GM21717 (cell line): ENCODE measurements at regions not wholly inside any gene's neighbourhood (a gene's known extent, or its start where the extent isn't known, plus 50 kb on each side); places are given as distances from the start of the nearest gene placed in this dataset.

Experiments
- ATAC-seq: cut with Tn5 transposase; IDR thresholded peaks from one replicate; pipeline ENCODE4 v1.9.1; 2021; ENCODE audit warnings: mild to moderate bottlenecking, moderate library complexity; ENCODE audit not compliant: unreplicated experiment

DNA sequence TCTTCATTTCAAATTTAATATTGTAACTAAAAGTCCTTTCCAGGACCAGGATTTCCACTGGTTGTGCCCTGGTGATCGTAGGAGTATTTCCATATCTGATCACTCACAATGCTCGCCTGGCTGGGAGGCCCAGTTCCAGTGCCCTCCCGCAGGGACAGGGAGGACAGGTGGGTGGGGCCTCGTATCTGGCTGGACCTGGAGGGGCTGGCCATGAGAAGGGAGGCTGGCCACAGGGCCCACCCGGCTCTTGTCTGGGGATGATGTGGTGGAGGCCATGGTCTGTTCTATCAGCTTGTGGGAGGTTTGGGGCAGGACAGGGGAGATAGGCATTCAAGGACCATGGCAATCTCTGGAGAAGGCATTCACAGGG lies 286.4 kb downstream of the GADD45G start:
- no peak for ATAC-seq

DNA sequence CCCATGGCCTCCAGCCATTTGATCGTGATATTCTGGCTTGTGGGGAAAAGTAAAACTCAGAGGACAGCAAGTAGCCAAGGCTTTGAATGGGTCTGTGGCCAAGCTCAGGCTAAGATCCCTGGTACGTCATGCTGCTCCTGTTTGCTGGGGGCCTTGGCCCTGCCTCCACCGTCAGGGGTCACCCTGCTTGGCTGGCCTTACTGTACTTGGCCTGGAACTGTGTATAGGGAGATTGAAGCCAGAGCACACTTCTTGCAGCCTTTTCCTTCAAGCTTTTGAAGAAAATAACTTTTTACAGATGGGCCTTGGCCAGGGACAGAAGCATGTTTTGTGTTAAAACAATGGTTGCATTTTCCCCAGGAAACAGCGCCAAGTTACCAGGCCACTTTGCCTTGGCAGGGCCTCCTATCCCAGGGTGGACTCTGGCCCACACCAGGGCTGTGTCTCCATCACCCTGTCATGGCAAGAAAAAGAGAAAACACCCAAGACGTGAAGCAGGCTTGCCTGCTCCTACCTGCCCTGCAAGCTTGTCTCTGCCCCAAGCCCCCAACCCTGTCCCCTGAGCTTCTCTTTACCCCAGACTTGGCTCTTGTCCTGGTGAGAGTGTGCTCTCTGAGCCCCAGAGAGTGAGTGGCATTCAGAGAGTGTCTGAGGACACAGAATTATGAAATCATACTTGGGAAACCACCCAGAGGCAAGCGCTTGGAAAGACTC lies 286.9 kb downstream of the GADD45G start:
- no peak for ATAC-seq

DNA sequence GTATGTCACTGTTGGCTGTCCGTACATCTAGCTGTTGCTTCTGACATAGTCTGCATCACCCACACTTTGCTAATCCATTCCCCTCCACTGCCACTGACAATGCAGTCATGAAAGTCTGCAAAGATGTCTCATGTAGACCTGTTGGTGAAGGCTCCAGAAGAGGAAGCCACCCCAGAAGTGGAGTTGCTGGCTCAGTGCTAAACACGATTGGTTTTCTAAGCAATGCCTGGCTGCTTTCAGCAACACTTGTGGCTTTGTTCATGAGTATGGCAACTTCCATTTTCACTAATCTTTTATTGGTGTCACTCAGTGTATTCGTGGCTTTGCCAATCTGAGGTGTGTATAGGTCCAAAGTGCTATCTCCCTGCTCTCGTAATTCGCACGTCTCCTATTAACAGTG lies 288.1 kb downstream of the GADD45G start:
- no peak for ATAC-seq

- ATAC-seq, result no peak
These were observed 289.1 kb downstream of the GADD45G start for GRCh38 chr9:89893886-89894285.

- ATAC-seq, result no peak
These were observed 292.1 kb downstream of the GADD45G start for GRCh38 chr9:89896806-89897340.

DNA sequence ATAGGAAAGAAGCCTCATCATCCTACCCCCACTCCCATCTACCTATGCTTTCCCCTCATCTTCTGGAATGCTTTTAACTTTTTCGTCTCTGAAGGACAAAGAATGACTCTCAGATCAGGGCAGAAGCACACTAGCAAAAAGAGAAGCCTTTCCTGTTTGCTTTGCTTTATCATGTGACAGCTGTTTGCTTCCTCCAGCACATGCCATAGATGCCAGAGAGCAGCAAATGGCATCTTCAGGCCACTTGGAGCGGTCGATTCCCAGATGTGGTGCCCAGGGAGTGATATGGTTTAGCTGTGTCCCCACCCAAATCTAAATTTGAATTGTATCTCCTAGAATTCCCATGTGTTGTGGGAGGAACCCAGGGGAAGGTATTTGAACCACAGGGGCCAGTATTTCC lies 294.8 kb downstream of the GADD45G start:
- no peak for ATAC-seq

- no peak for ATAC-seq
These were observed 297.1 kb downstream of the GADD45G start for GRCh38 chr9:89901920-89902319.

GRCh38 chr9:89902450-89903140 lies 297.8 kb downstream of the GADD45G start:
- ATAC-seq, result no peak

DNA sequence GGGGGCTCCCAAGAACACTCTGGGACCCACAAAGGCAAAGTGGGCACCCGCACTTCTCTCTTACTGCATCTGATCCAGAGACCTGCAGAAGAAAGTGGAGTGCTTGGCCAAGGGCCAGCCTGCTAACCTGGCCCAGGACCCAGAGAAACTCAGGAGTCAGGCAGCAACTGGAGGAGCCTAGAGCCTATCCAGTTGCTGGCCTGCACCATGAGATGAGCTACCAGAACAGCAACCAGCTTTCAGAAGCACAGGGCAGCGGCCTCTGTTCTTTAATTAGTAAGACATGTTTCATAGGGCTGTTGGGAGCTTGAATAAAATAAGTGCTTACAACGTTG lies 298.3 kb downstream of the GADD45G start:
- no peak for ATAC-seq

DNA sequence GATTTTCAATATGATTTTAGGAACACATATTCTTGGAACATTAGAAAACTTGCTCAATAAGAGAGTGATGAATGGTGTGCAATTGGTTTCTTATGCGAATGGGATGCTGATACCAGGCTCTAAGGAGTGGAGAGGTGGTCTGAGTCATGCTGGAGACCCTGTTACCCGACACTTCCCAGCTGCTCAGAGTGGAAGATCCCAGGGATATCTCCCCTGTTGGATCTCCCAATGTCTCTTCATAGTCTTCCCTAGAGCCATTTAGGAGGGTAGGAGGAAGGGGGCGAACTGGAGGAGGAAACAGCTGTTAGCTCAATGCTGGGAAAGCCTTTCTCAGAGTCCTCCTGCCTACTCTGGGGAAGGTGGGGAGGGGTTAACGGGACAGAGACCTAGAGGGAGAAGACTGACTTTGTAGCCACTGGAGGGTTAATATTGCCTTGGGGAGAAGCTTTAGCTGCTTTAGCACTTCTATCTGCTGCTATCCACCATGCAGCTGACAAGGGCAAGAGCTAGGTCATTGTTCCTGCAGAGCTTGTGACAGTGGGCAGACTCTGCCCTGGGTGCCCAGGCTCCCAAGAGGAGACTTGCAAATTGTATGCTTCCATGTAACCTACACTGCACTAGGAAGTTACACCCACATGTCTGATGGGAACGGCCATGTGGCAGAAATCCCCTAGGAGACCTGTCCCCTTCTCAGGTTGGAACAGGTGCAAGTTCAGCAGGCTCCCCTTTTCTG lies 301.0 kb downstream of the GADD45G start:
- no peak for ATAC-seq

GRCh38 chr9:89911721-89912604 lies 307.2 kb downstream of the GADD45G start:
- no peak for ATAC-seq

- no peak for ATAC-seq
These were observed 307.8 kb downstream of the GADD45G start for GRCh38 chr9:89912605-89912953.

DNA sequence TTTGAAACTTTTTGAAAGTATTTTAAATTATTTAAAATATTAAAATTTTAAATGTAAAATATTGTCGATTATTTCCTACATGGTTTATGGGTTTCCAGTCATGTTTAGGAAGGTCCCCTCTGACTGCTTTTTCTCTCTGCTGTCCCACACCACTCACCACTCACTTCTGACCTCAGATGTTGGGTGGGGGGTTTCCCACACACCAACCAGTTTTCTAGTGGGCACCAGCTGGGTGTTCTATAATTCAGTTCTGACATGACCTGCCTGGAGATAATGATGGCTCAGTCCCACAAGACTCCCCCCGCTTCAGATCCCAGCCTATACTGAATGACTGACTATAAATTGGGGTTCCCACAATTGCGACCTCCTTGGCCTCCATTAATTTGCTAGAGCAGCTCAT lies 310.4 kb downstream of the GADD45G start:
- ATAC-seq, result no peak

GRCh38 chr9:89916001-89916597 lies 311.3 kb downstream of the GADD45G start:
- no peak for ATAC-seq

DNA sequence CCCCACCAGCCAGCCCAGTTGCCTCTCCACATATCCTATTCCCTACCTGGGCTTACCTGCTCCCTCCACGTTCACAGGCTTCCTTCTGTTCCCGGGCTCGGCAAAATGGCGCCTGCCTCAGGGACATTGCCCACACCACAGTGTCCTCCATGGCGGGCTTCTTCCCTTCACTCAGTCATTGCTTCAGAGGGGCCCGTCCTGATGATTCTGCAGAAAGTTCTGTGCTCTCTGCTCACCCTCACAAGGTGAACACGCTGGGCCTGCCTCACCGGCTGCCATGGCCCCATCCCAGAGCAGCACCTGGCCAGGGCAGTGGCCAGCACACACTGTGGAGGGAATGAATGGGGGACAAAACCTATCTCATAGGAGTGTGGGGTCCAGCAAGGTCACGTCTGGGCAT lies 313.0 kb downstream of the GADD45G start:
- no peak for ATAC-seq

GRCh38 chr9:89919171-89919681 lies 314.4 kb downstream of the GADD45G start:
- ATAC-seq, result no peak

DNA sequence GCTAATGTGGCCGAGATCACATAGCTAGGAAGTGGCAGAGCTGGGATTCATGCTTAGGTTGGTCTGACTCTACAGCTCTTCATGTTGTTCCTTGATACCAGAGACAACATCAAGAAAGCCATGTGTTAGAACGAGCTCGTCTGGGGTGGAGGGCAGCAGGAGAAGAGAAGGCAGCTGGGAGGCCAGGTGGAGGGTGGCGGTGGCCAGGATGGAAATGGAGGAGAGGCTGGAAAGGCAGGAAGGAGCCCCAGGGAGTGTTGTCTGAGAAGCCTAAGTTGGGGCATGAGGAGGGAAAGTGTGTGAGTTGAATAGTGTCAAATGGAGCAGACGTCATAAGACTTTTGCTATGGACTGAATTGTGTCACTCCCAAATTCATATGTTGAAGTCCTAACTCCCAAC lies 315.3 kb downstream of the GADD45G start:
- ATAC-seq, result no peak

DNA sequence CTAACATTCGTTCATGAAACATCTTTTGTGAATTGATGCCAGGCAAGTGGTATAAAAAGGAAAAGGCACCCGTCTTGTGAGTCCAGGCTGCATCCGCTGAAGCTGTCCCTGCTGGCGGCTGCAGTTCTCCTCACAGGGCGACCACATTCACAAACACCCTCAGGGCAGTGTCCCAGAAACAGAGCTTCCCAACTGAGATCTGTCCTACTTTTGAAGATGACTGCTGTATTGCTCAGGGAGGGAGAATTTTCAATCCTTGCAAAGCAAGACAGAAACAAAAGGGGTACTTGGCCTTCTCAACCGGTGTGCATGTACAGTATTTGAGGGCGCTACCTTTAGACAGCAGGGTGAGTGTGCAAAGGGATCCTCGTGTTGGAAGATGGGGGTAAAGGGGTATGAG lies 316.1 kb downstream of the GADD45G start:
- no peak for ATAC-seq

GRCh38 chr9:89922099-89922498 lies 317.3 kb downstream of the GADD45G start:
- ATAC-seq, result no peak

DNA sequence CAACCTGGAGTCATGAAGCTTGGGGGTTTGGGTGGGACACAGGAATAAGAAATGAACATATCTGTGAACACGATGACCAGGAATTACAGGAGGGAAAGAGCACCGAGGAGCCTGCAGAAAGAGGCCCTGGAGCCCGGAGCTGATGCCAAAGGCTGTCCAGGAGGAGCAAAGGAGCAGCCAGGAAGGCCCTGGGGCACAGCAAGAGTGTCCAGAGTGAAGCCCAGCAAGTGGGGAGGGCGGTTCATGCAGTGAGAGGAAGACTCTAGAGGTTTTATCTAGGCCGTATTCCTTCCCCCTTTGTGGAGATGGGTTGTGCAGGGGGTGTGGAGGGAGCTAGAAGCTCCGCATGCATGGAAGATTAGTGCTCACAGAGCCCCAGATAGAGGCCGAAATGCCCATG lies 318.4 kb downstream of the GADD45G start:
- no peak for ATAC-seq
